ENCODE measurements at regions not wholly inside any gene's neighbourhood (a gene's known extent, or its start where the extent isn't known, plus 50 kb on each side); places are given as distances from the start of the nearest gene placed in this dataset.
A peak's percentile ranks its signal among the peaks of the same experiment; 100 is the strongest.
"Not testable (repeated sequence)": the region's sequence is repeated elsewhere in the genome, so short reads cannot be mapped to it uniquely, and the experiment has no call there.

- no peak for DNase-seq
Measured at GRCh38 chr3:109809513-109809912, 472.2 kb upstream of the DPPA4 start.

GRCh38 chr3:109818081-109818480 lies 480.7 kb upstream of the DPPA4 start:
- no peak for DNase-seq

- no peak for DNase-seq
Measured at GRCh38 chr3:109819734-109820133, 482.4 kb upstream of the DPPA4 start.

- DNase-seq = no peak
Measured at GRCh38 chr3:109825971-109826810, 488.8 kb upstream of the DPPA4 start.

GRCh38 chr3:109831403-109831802 lies 494.1 kb upstream of the DPPA4 start:
- DNase-seq = no peak

DNA sequence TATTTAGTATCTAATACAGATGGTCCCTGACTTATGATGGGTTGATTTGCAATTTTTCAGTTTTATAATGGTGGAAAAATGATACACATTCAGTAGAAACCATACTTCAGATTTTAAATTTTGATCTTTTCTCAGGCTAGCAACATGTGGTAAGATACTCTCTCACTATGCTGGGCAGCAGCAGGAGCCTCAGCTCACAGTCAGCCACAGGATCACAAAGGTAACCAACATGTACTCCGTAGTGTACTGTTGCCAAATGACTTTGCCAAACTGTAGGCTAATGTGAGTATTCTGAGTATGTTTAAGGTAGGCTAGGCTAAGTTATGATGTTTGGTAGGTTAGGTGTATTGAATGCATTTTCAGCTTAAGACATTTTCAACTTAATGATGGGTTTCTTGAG lies 498.6 kb upstream of the DPPA4 start:
- no peak for DNase-seq

DNA sequence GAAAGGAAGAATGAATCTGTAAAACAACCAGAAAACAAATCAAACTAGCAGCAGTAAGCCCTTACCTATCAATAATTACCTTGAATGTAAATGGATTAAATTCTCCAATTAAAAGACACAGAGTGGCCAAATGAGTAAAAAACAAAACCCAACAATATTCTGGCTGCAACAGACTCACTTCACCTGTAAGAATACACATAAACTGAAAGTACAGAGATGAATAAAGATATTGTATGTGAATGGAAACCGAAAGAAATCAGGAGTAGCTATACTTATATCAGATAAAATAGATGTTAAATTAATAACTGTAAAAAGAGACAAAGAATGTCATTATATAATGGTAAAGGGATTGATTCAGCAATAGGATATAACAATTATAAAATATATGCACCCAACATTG lies 514.5 kb upstream of the DPPA4 start:
- DNase-seq = peak; percentile 53

DNA sequence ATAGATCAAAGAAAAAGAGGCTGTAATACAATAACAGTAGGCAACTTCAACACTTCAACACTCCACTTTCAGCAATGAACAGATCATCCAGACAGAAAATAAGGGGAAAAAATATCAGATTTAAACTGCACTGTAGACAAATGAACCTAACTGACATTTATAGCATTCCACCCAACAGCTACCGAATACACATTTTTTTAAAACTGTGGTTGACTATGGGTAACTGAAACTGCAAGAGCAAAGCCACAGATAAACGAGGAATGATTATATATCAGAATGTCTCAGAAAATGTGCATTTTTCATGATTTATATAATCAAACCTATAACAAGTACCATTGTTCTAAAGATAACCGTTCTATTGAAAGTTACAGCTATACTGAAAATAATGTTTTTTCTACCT lies 514.9 kb upstream of the DPPA4 start:
- DNase-seq = peak; percentile 42

GRCh38 chr3:109853077-109853731 lies 515.9 kb upstream of the DPPA4 start:
- DNase-seq = no peak

GRCh38 chr3:109863701-109864100 lies 526.4 kb upstream of the DPPA4 start:
- no peak for DNase-seq

DNA sequence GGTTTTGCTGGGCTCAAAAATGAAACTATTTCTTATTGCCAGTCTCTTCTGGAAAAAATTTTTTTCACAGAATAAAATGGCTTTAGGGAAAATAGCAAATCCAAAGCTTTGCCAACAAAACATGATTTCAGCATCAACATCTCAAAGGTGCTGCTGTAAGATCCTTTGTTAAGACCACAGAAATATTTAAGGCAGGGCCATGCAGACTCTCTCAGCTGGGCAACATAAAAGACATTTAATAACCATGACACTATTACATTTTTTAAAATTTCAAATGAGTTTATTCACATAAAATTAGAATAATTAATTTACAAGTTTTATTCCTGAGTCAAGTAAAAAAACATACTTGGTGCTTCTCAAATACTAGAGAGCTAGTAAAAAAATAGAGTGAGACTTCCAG lies 527.1 kb upstream of the DPPA4 start:
- no peak for DNase-seq

DNA sequence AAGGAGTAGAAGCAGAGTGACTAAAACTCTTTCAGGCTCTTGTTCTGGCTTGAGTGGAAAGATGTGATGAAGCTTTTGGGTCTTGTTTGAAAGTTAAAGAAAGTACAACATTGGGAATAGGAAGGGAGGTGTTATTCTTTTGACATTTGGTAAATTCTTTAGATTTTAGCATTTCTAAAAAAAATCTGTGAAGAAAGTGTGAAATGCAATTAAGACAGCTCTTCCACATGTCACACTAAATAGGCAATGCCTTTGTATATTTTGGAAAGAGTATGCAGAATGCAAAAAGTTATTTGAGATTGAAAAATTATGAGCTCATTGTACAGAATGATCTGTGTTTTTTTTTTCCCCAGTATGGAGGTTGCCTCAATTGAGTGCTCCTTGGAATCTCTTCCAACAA lies 532.2 kb upstream of the DPPA4 start:
- DNase-seq = no peak

- DNase-seq = no peak
Measured at GRCh38 chr3:109874896-109875708, 537.8 kb upstream of the DPPA4 start.

DNA sequence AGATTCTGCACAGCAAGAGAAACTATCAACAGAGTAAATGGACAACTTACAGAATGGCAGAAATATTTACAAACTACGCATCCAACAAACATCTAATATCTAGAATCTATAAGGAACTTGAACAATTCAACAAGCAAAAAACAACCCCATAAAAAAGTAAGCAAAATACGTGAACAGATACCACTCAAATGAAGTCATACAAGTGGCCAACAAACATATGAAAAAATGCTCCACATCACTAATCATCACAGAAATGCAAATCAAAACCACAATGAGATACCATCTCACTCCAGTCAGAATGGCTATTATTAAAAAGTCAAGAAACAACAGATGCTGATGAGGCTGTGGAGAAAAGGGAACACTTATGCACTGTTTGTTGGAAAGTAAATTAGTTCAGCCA lies 540.3 kb upstream of the DPPA4 start:
- not testable (repeated sequence) for DNase-seq

DNA sequence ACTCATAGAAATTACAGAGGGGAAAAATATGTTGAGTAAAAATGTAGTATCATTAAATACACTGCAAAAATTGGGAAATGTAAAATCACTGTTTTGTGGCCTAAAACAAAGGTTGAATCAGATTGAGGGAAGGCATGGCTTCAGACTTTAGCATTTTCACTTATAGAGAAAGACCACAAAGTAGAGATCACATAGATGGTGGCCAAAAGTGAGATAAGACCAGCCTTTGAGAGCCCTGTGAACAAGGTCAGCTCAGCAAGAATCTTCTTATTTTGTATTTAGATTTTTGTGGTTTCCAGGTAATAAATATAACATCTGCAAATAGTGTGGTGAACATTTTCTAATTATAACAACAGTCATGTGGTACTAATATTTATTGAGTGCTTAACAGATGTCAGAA lies 544.8 kb upstream of the DPPA4 start:
- no peak for DNase-seq

- no peak for DNase-seq
Measured at GRCh38 chr3:109887293-109887692, 549.9 kb upstream of the DPPA4 start.

DNA sequence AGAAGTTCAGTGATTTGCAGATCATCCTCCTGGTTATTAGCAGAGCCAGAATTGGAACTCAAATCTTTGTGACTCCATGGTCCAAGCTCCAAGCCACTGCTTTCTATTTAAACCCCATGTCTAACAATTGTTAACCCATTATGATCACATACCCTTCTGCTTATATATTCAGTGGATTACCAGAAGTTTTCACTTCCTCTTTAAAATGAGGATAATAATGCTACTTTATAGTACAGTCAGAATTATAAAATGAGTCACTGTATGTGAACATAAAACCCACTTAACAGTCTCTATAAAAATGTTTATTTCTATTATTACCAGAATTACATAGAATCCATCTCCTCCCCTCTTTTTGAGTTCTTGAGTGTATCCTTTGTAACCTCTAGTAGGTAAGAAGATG lies 550.7 kb upstream of the DPPA4 start:
- DNase-seq = no peak

DNA sequence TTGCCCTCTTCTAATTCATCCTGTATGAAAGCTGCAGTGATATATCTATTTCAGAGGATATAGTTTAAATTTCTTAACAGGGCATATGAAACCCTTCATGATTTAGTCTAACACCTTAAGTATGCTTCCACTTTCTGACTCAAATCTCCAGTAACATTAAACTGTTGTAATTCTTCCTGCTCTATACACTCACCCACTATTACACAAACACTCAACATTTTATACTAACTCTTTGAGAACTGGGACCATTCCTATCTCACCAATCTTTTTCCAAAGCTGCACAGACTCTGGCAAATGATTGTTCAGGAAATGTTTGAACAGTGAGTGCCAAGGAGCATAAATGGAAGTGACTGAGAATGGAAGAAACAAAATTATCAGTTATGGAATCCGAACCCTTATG lies 560.4 kb upstream of the DPPA4 start:
- DNase-seq = no peak

DNA sequence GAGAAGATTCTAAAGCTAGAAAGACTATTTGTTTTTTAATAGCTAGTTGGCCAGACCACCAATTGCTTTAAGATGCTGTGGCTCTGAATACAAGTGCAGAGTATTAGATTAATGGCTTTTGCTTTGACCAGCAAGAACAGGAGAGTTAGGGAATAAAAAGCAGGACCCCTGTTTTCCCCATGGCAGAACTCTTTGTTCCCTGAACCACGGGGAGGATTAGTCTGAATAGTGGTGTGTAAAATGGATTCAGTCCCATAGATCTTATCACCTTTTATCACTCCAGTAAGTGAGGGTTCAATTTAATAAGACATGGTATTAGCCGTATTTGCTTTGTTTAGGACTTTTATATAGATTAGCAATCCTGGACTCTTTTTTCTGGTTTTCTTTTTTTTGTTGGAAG lies 562.6 kb upstream of the DPPA4 start:
- no peak for DNase-seq

GRCh38 chr3:109900783-109901182 lies 563.4 kb upstream of the DPPA4 start:
- no peak for DNase-seq

DNA sequence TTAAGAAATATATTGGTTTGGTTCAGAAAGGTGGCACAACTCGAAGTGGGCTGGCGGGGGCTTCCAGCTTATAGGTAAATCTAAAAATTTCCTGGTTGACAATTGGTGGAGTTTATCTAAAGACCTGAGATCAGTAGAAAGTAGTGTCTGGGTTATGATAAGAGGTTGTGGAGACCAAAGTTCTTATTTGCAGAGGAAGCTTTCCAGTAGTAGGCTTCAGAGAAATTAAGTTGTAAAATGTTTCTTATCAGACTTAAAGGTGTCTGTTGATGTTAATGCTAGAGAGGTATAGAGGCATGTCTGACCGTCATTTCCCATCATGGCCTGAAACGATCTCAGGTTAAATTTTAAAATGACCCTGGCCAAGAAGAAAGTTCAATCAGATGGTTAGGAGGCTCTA lies 565.2 kb upstream of the DPPA4 start:
- DNase-seq = no peak

GRCh38 chr3:109903100-109903499 lies 565.8 kb upstream of the DPPA4 start:
- DNase-seq = no peak

DNA sequence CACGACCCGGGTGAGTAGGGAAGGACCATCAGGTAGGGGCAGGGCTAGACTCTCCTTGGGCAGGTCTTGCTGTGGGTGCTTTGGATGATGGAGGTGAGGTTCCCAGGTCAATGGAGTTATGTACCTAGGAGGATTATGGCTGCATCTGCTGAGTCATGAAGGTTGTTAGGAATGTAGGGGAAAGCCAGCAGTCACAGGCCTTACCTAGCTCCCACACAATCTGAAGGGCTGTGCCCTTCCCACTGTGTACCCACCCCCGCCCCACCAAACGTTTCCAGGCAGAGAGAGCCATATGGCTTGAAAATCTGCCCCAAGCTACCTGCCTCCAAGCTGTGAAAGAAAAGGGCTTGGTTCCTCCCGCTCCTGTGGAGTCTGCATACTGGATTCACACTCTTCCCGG lies 573.4 kb upstream of the DPPA4 start:
- no peak for DNase-seq

DNA sequence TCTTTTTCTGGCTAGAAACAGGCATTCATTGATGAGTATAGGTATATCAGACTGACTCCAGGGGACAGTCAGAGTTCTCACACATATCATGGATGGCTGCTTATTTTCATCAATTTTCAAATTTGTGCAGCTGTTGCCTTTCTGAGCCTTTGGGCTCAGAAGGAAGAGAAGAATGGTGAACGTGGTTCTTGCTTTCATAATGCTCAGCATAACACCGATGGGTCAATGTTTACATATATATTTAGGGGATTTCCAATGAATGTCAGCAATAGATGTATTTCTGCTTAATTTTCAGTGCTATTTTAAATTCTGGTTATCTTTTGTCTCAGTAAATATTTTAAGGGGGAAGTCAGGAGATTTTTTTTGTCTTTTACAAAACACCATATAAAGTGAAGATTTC lies 581.4 kb upstream of the DPPA4 start:
- no peak for DNase-seq

All from activated CD4-positive, alpha-beta T cell treated with anti-CD3 and anti-CD28 coated beads, Interleukin-10, Interleukin-2, amounts not matched to agents 100 ng/mL and 50 ng/mL, durations not matched to agents 16 hours and 8 hours (primary cell).